H1 (cell line): ENCODE measurements at regions not wholly inside any gene's neighbourhood (a gene's known extent, or its start where the extent isn't known, plus 50 kb on each side); places are given as distances from the start of the nearest gene placed in this dataset.

Experiments
- CTCF ChIA-PET: fragments of 300-600 bp; sonication (Branson Sonifier 250); formaldehyde crosslinking; loops from one replicate; lab custom pipeline; 2021; ENCODE audit not compliant: partially characterized antibody; lab: Charles Lee
- POLR2A ChIA-PET: fragments of 300-600 bp; sonication (Branson Sonifier 250); formaldehyde crosslinking; loops from one replicate; lab custom pipeline; 2021; ENCODE audit warnings: inconsistent platforms; ENCODE audit not compliant: partially characterized antibody; lab: Charles Lee
- DNase-seq, 2 experiments: peaks; one replicate each; pipeline versions ENCODE4 v3.0.0 to v3.0.0-alpha.2; 2010 to 2022; ENCODE audit warnings: low spot score in 2 of 2, low read depth in 1 of 2, mixed read lengths in 1 of 2
- FAIRE-seq: peaks from 2 replicates; lab custom pipeline; 2011; peaks lifted over from hg19 to GRCh38; lab: Jason Lieb, UNC
- H2AFZ ChIP-seq: 2 replicates; pipeline ENCODE4 v1.8.1; 2012; ENCODE audit warnings: low read length, inconsistent platforms
- H2AK5ac ChIP-seq: 2 replicates; pipeline ENCODE4 v1.6.1; 2013; ENCODE audit warnings: low read depth, low read length
- H2BK120ac ChIP-seq: replicated peaks from 2 replicates; pipeline ENCODE3; 2013; ENCODE audit warnings: low read depth, low read length, inconsistent platforms
- H2BK12ac ChIP-seq: 2 replicates; pipeline ENCODE4 v1.6.1; 2013; ENCODE audit warnings: low read depth, low read length
- H2BK15ac ChIP-seq: 2 replicates; pipeline ENCODE4 v1.6.1; 2013; ENCODE audit warnings: low read length
- H2BK20ac ChIP-seq: 2 replicates; pipeline ENCODE4 v1.6.1; 2013; ENCODE audit warnings: low read length
- H2BK5ac ChIP-seq: 2 replicates; pipeline ENCODE4 v1.6.1; 2013; ENCODE audit warnings: low read depth, low read length
- H3K14ac ChIP-seq: 2 replicates; pipeline ENCODE4 v1.6.1; 2013; ENCODE audit warnings: inconsistent platforms; ENCODE audit not compliant: insufficient read length
- H3K18ac ChIP-seq: 2 replicates; pipeline ENCODE4 v1.6.1; 2013; ENCODE audit warnings: low read length; ENCODE audit errors: extremely low read depth
- H3K23ac ChIP-seq: 2 replicates; pipeline ENCODE4 v1.6.1; 2013; ENCODE audit warnings: inconsistent platforms; ENCODE audit not compliant: insufficient read length
- H3K23me2 ChIP-seq: 2 replicates; pipeline ENCODE4 v1.6.1; 2013; ENCODE audit warnings: low read depth, low read length
- H3K27ac ChIP-seq: 2 replicates; pipeline ENCODE4 v1.6.1; 2011; ENCODE audit warnings: low read depth, low read length, inconsistent platforms
- H3K27me3 ChIP-seq, 4 experiments: replicated peaks in 1 of 4; 1 replicate in 1 of 4; 2 replicates in 3 of 4; pipeline versions ENCODE4 v1.6.1 to v1.8.1; 2011 to 2013; ENCODE audit warnings: low read length in 3 of 4, mild to moderate bottlenecking in 3 of 4, inconsistent platforms in 2 of 4, mixed read lengths in 2 of 4, moderate library complexity in 1 of 4; ENCODE audit not compliant: control insufficient read depth in 3 of 4, insufficient read depth in 3 of 4; ENCODE audit errors: extremely low read depth in 1 of 4
- H3K36me3 ChIP-seq, 4 experiments: 2 replicates each; pipeline versions ENCODE4 v1.6.1 to v1.8.1; 2011 to 2013; ENCODE audit warnings: mild to moderate bottlenecking in 4 of 4, low read length in 3 of 4, moderate library complexity in 2 of 4, control low read depth in 1 of 4, inconsistent platforms in 1 of 4; ENCODE audit not compliant: insufficient read depth in 4 of 4, control insufficient read depth in 2 of 4
- H3K4ac ChIP-seq: replicated peaks from 2 replicates; pipeline ENCODE3; 2013; ENCODE audit warnings: low read length, low read depth, mixed read lengths, inconsistent platforms; ENCODE audit not compliant: insufficient read length
- H3K4me1 ChIP-seq, 4 experiments: replicated peaks in 1 of 4; 1 replicate in 1 of 4; 2 replicates in 3 of 4; pipeline versions ENCODE4 v1.6.1 to v1.8.1; 2011 to 2013; ENCODE audit warnings: low read length in 3 of 4, inconsistent platforms in 2 of 4, mixed read lengths in 1 of 4; ENCODE audit not compliant: insufficient read depth in 4 of 4, control insufficient read depth in 3 of 4
- H3K4me2 ChIP-seq, 2 experiments: 2 replicates each; pipeline versions ENCODE4 v1.6.1 to v1.8.1; 2011 to 2013; ENCODE audit warnings: low read depth in 2 of 2, low read length in 2 of 2, control low read depth in 1 of 2, inconsistent platforms in 1 of 2, mild to moderate bottlenecking in 1 of 2; ENCODE audit not compliant: insufficient read depth in 1 of 2
- H3K4me3 ChIP-seq, 4 experiments: fragments of 200-600, 300-600 bp in 1 of 4; sonication (generic), shearing (Covaris generic), sonication (Bioruptor Twin) in 1 of 4; 2 replicates each; pipeline versions ENCODE4 v1.5.1 to v1.8.1; 2011 to 2016; ENCODE audit warnings: low read length in 4 of 4, low read depth in 3 of 4, control low read depth in 2 of 4, inconsistent platforms in 2 of 4, mild to moderate bottlenecking in 2 of 4, mixed read lengths in 1 of 4, moderate library complexity in 1 of 4; ENCODE audit not compliant: insufficient read depth in 2 of 4; ENCODE audit errors: extremely low read depth in 1 of 4
- H3K56ac ChIP-seq: replicated peaks from 2 replicates; pipeline ENCODE3; 2013; ENCODE audit warnings: low read depth, mild to moderate bottlenecking, mixed read lengths, low read length, inconsistent platforms; ENCODE audit not compliant: insufficient read length
- H3K79me1 ChIP-seq: 2 replicates; pipeline ENCODE4 v1.6.1; 2013; ENCODE audit warnings: low read depth, low read length, control low read depth
- H3K79me2 ChIP-seq, 2 experiments: 2 replicates each; pipeline versions ENCODE4 v1.6.1 to v1.8.1; 2012 to 2013; ENCODE audit warnings: low read length in 2 of 2, mild to moderate bottlenecking in 2 of 2, inconsistent platforms in 1 of 2; ENCODE audit not compliant: insufficient read depth in 2 of 2, control insufficient read depth in 1 of 2
- H3K9ac ChIP-seq, 4 experiments: replicated peaks in 1 of 4; 1 replicate in 1 of 4; 2 replicates in 3 of 4; pipeline versions ENCODE4 v1.6.1 to v1.8.1; 2011 to 2013; ENCODE audit warnings: low read depth in 3 of 4, low read length in 3 of 4, control low read depth in 2 of 4, mild to moderate bottlenecking in 2 of 4, moderate library complexity in 2 of 4, inconsistent platforms in 1 of 4; ENCODE audit errors: extremely low read depth in 1 of 4
- H3K9me3 ChIP-seq, 2 experiments: 2 replicates each; pipeline versions ENCODE4 v1.6.1 to v1.8.1; 2012 to 2013; ENCODE audit warnings: mild to moderate bottlenecking in 2 of 2, moderate library complexity in 2 of 2, control low read depth in 1 of 2, inconsistent platforms in 1 of 2, low read depth in 1 of 2, low read length in 1 of 2, mixed read lengths in 1 of 2; ENCODE audit not compliant: insufficient read depth in 2 of 2
- H4K20me1 ChIP-seq, 2 experiments: replicated peaks in 1 of 2; 2 replicates each; pipeline versions ENCODE3 to v1.8.1; 2011 to 2013; ENCODE audit warnings: inconsistent platforms in 2 of 2, low read length in 2 of 2, mild to moderate bottlenecking in 1 of 2; ENCODE audit not compliant: insufficient read depth in 2 of 2, control insufficient read depth in 1 of 2
- H4K5ac ChIP-seq: 2 replicates; pipeline ENCODE4 v1.6.1; 2013; ENCODE audit warnings: low read length, low read depth, mixed read lengths, inconsistent platforms; ENCODE audit not compliant: insufficient read length
- H4K8ac ChIP-seq: 2 replicates; pipeline ENCODE4 v1.8.0; 2013; ENCODE audit warnings: mild to moderate bottlenecking, moderate library complexity, low read length, inconsistent platforms; ENCODE audit not compliant: insufficient read depth; ENCODE audit errors: extremely low read depth
- H4K91ac ChIP-seq: replicated peaks from 2 replicates; pipeline ENCODE3; 2013; ENCODE audit warnings: low read length, mixed read lengths, inconsistent platforms; ENCODE audit not compliant: insufficient read length
- BCL11A ChIP-seq, 2 experiments: IDR thresholded peaks; one replicate each; pipeline ENCODE4 v1.6.1; 2011; ENCODE audit warnings: low read depth in 2 of 2, low read length in 2 of 2, mild to moderate bottlenecking in 2 of 2
- CBX5 ChIP-seq: fragments of 300-800, 300-1000 bp; sonication (generic); IDR thresholded peaks from 2 replicates; pipeline ENCODE4 v1.7.1; 2016; ENCODE audit warnings: antibody characterized with exemption, low read length, low read depth
- CEBPB ChIP-seq: IDR thresholded peaks from 2 replicates; pipeline ENCODE4 v1.6.1; 2012; ENCODE audit warnings: low read depth, low read length
- EGR1 ChIP-seq: IDR thresholded peaks from 2 replicates; pipeline ENCODE4 v1.6.1; 2011; ENCODE audit warnings: low read depth, low read length, borderline replicate concordance
- EZH2 ChIP-seq: fragments of 200-600 bp; sonication (generic); IDR thresholded peaks from 2 replicates; pipeline ENCODE4 v1.7.1; 2012; ENCODE audit warnings: low read depth, mild to moderate bottlenecking, moderate library complexity, low read length, inconsistent platforms; ENCODE audit not compliant: severe bottlenecking
- HDAC2 ChIP-seq, 2 experiments: fragments of 300-600 bp in 1 of 2; sonication (generic) in 1 of 2; IDR thresholded peaks; 2 replicates each; pipeline ENCODE4 v1.6.1; 2011 to 2012; ENCODE audit warnings: low read depth in 2 of 2, low read length in 2 of 2, mild to moderate bottlenecking in 2 of 2, moderate library complexity in 2 of 2, borderline replicate concordance in 1 of 2, inconsistent platforms in 1 of 2
- HDAC6 ChIP-seq: IDR thresholded peaks from one replicate; pipeline ENCODE4 v1.7.1; 2012; ENCODE audit warnings: low read depth, mild to moderate bottlenecking, inconsistent platforms, low read length, moderate library complexity
- KDM4A ChIP-seq: IDR thresholded peaks from one replicate; pipeline ENCODE4 v1.7.1; 2012; ENCODE audit warnings: low read depth, mild to moderate bottlenecking, moderate library complexity, low read length, inconsistent platforms; ENCODE audit not compliant: severe bottlenecking
- POLR2AphosphoS5 ChIP-seq: IDR thresholded peaks from 2 replicates; pipeline ENCODE4 v1.6.1; 2011; ENCODE audit warnings: low read depth, low read length
- SIX5 ChIP-seq: IDR thresholded peaks from 2 replicates; pipeline ENCODE4 v1.6.1; 2011; ENCODE audit warnings: mild to moderate bottlenecking, low read depth, low read length
- SP1 ChIP-seq: IDR thresholded peaks from 2 replicates; pipeline ENCODE4 v1.6.1; 2011; ENCODE audit warnings: low read depth, low read length
- SP2 ChIP-seq: IDR thresholded peaks from 2 replicates; pipeline ENCODE4 v1.6.1; 2012; ENCODE audit warnings: mild to moderate bottlenecking, low read length, inconsistent platforms
- SRF ChIP-seq: IDR thresholded peaks from 2 replicates; pipeline ENCODE4 v1.6.1; 2011; ENCODE audit warnings: mild to moderate bottlenecking, low read depth, low read length, moderate library complexity
- TAF1 ChIP-seq: IDR thresholded peaks from 2 replicates; pipeline ENCODE4 v1.6.1; 2011; ENCODE audit warnings: mild to moderate bottlenecking, low read depth, low read length
- TAF7 ChIP-seq: optimal IDR thresholded peaks from 2 replicates; pipeline ENCODE3; 2011; ENCODE audit warnings: low read depth, mild to moderate bottlenecking, inconsistent platforms, low read length, moderate library complexity, borderline replicate concordance
- TEAD4 ChIP-seq: IDR thresholded peaks from 2 replicates; pipeline ENCODE4 v1.6.1; 2012; ENCODE audit warnings: low read depth, low read length, inconsistent platforms, mixed read lengths
- WGBS, 2 experiments: shearing (Covaris generic) in 1 of 2; methylation state at CpG; one replicate each; pipeline versions ENCODE4 v1.1.6 to v1.1.7; 2013 to 2015; ENCODE audit warnings: low lambda C conversion rate in 2 of 2, mixed read lengths in 2 of 2, inconsistent platforms in 1 of 2, low coverage in 1 of 2, missing lambda C conversion rate in 1 of 2; ENCODE audit not compliant: insufficient replicate concordance in 2 of 2, insufficient coverage in 1 of 2, insufficient read length in 1 of 2; ENCODE audit errors: extremely low coverage in 1 of 2, missing lambda C conversion rate in 1 of 2; 5-methylcytosine and 5-hydroxymethylcytosine counted together

GRCh38 chr4:102172341-102172740 is 172.9 kb downstream of the SLC39A8 start:
- H3K23ac ChIP-seq = no peak overlapping the region
- H3K27ac ChIP-seq = no peak overlapping the region
- H2BK120ac ChIP-seq = no peak overlapping the region
- H3K18ac ChIP-seq = no peak overlapping the region
- no peaks in the 10 kb centered on the region; the same call in 1 of the 2 replicates for H3K23me2 ChIP-seq
- H3K27me3 ChIP-seq = no peaks in the 10 kb centered on the region
- H4K5ac ChIP-seq = no peak overlapping the region
- no peak overlapping the region for H3K9ac ChIP-seq
- H3K4me3 ChIP-seq = no peak overlapping the region
- 90% methylated on average over 2 of the region's 2 CpGs; no CpG with 5 or more reads in 1 of the 2 experiments for WGBS, 2 experiments
- H3K4ac ChIP-seq = no peak overlapping the region
- no peak overlapping the region for H3K56ac ChIP-seq
- no peaks in the 10 kb centered on the region for H3K9me3 ChIP-seq
- H3K36me3 ChIP-seq = no peaks in the 10 kb centered on the region
- H3K4me2 ChIP-seq = no peak overlapping the region
- H3K4me1 ChIP-seq = peaks cover 0 to 2% (median 0%) of the 10 kb centered on the region in 4 experiments; a peak in 1 of 7 replicates
- H2BK12ac ChIP-seq = no peak overlapping the region
- H4K91ac ChIP-seq = no peak overlapping the region
- no peaks in the 10 kb centered on the region for H4K20me1 ChIP-seq
- no peak overlapping the region for H2BK15ac ChIP-seq
- H4K8ac ChIP-seq = no peak overlapping the region
- FAIRE-seq = no peak
- no peaks in the 10 kb centered on the region for H3K79me2 ChIP-seq
- CTCF ChIA-PET = interaction anchor here (0.6 to 1.8 kb wide), 2 partner anchors 85 to 740 kb away, joined by 3 to 6 read pairs; no protein-coding TSS in a partner anchor
- POLR2A ChIA-PET = no interaction called here
- no peaks in the 10 kb centered on the region for H3K79me1 ChIP-seq
- H3K14ac ChIP-seq = no peak overlapping the region
- no peak overlapping the region for H2AK5ac ChIP-seq
- H2AFZ ChIP-seq = no peak overlapping the region
- DNase-seq = no peak
- TF ChIP-seq HDAC6 (no peak), CBX5 (no peak), TAF7 (no peak), HDAC2 (IDR thresholded peaks at IDR 0.05; ENCODE audit: borderline replicate concordance in 1 of 2, low read depth in 2 of 2, low read length in 2 of 2) (no peak), EZH2 (no peak), KDM4A (no peak), SP2 (no peak), CEBPB (no peak), TAF1 (no peak), SRF (no peak), SP1 (no peak), SIX5 (no peak), TEAD4 (no peak), POLR2AphosphoS5 (no peak), BCL11A (IDR thresholded peaks at IDR 0.05; ENCODE audit: low read depth in 2 of 2, low read length in 2 of 2) (no peak), EGR1 (no peak)
- TF ChIP-seq, all 59 proteins: peak for 0
- Histone ChIP-seq H2BK5ac (no peak overlapping the region), H2BK20ac (no peak overlapping the region)
